ENCODE measurements at regions not wholly inside any gene's neighbourhood (a gene's known extent, or its start where the extent isn't known, plus 50 kb on each side); places are given as distances from the start of the nearest gene placed in this dataset.
"Not testable (repeated sequence)": the region's sequence is repeated elsewhere in the genome, so short reads cannot be mapped to it uniquely, and the experiment has no call there.

DNA sequence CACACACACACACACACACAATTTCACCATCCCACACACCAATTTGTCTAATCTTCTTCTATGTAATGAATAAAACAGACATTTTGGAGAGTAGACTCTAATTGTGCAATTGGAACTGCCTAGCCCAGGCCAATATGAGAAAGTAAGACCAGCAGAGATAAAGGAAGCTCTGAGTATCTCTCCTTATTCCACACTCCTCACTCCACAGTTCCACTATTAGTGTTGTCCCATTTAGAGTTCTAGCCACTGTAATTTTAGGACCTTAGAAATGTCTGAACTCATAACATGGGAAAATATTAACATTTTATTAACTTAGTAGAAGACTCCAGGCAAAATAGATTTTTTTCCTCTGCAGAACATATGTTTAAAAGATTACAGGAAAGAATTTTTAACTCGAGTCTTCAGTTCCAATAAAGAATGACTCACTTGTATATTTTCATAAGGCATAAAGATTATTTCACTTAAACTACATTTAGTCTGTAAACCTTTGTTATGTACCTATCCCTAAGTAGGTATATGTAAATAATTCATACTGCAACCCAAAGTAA lies 297.6 kb upstream of the INTU start:
- H3K4me3 ChIP-seq (ENCODE audit: low read length), result no peak overlapping the region
- no peak overlapping the region for H2AFZ ChIP-seq (ENCODE audit: low read depth, low read length)
- peaks cover 8% of the 10 kb centered on the region for H3K4me1 ChIP-seq (ENCODE audit: insufficient read depth, low read length)
- no peaks in the 10 kb centered on the region for H3K27me3 ChIP-seq (ENCODE audit: insufficient read depth, low read length)
- H3K36me3 ChIP-seq (ENCODE audit: insufficient read depth, low read length), result no peaks in the 10 kb centered on the region
- no peaks in the 10 kb centered on the region for H3K9me3 ChIP-seq (ENCODE audit: low read length)

DNA sequence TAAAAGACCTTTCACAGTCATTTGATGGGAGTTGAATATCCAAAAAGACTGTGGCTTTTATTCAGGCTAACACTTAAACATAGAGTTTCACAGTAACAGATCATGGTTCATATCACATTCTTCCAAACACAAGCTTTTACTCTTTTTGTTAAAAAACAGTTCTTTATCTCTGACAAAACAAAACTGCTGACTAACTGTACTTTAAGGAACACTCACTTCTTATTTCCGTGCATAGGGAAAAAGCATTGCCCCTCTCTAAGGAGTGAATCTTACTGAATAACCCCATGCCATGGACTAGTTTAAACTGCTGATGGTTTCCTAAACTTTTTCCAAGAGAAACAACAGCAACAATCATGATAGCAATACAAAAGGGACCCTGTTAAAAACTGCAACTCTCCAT lies 297.0 kb upstream of the INTU start:
- peaks cover 8% of the 10 kb centered on the region for H3K4me1 ChIP-seq (ENCODE audit: insufficient read depth, low read length)
- no peaks in the 10 kb centered on the region for H3K36me3 ChIP-seq (ENCODE audit: insufficient read depth, low read length)
- no peak overlapping the region for H2AFZ ChIP-seq (ENCODE audit: low read depth, low read length)
- no peaks in the 10 kb centered on the region for H3K27me3 ChIP-seq (ENCODE audit: insufficient read depth, low read length)
- no peaks in the 10 kb centered on the region for H3K9me3 ChIP-seq (ENCODE audit: low read length)
- no peak overlapping the region for H3K4me3 ChIP-seq (ENCODE audit: low read length)

DNA sequence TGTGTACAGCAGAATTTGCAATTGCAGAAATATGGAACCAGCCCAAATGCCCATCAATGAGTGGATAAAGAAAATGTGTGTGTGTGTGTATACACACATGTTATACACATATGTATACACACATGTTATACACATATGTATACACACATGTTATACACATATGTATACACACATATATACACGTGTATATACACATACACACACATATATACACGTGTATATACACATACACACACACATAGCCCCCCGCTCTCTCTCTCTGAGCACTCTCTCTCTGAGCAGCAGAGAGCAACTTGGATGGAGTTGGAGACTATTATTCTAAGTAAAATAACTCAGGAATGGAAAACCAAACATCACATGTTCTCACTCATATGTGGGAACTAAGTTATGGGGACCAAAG lies 289.6 kb upstream of the INTU start:
- H3K36me3 ChIP-seq (ENCODE audit: insufficient read depth, low read length); H3K9me3 ChIP-seq (ENCODE audit: low read length); H3K4me1 ChIP-seq (ENCODE audit: insufficient read depth, low read length); H3K27me3 ChIP-seq (ENCODE audit: insufficient read depth, low read length); H3K4me3 ChIP-seq (ENCODE audit: low read length); H2AFZ ChIP-seq (ENCODE audit: low read depth, low read length): not testable (repeated sequence)

DNA sequence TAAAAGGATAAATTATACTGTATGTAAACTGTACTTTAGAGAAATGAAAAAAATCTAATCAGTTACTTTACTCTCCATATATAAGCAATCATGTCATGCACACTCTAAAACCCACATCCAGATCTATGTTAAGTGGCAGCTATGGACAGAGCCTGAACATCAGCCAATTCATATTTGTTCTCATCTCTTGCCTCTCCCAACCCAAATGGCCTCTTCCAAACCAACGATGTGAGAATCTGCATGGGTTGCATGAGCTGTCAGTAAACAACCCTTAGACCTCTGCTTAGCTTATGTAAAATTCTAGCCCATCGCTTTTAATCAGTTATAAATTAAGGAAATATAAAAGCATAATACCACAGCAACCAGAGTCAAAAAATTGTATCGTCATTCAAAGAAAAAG lies 288.7 kb upstream of the INTU start:
- H3K4me3 ChIP-seq (ENCODE audit: low read length), result no peak overlapping the region
- H3K36me3 ChIP-seq (ENCODE audit: insufficient read depth, low read length), result no peaks in the 10 kb centered on the region
- H3K4me1 ChIP-seq (ENCODE audit: insufficient read depth, low read length), result no peaks in the 10 kb centered on the region
- H3K27me3 ChIP-seq (ENCODE audit: insufficient read depth, low read length), result no peaks in the 10 kb centered on the region
- H3K9me3 ChIP-seq (ENCODE audit: low read length), result no peaks in the 10 kb centered on the region
- no peak overlapping the region for H2AFZ ChIP-seq (ENCODE audit: low read depth, low read length)

DNA sequence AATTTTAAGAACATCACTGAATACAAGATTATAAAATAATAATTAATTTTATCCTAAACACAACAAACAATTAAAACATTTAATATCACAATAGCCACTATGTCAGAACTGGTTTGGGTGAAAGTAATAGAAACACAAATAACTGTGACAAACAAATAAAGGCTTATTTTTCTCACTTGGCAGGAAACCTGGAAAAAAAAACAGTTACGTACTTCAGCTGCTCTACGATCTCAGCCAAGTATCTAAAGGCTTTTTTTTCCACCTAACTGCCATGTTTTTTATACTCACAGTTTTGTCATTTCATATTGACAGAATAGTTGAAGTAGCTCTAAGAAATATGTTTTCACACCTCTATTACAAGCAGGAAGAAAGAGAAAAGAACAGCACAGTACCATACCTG lies 284.8 kb upstream of the INTU start:
- no peaks in the 10 kb centered on the region for H3K4me1 ChIP-seq (ENCODE audit: insufficient read depth, low read length)
- H2AFZ ChIP-seq (ENCODE audit: low read depth, low read length), result no peak overlapping the region
- H3K36me3 ChIP-seq (ENCODE audit: insufficient read depth, low read length), result no peaks in the 10 kb centered on the region
- H3K9me3 ChIP-seq (ENCODE audit: low read length), result no peaks in the 10 kb centered on the region
- no peak overlapping the region for H3K4me3 ChIP-seq (ENCODE audit: low read length)
- H3K27me3 ChIP-seq (ENCODE audit: insufficient read depth, low read length), result no peaks in the 10 kb centered on the region

DNA sequence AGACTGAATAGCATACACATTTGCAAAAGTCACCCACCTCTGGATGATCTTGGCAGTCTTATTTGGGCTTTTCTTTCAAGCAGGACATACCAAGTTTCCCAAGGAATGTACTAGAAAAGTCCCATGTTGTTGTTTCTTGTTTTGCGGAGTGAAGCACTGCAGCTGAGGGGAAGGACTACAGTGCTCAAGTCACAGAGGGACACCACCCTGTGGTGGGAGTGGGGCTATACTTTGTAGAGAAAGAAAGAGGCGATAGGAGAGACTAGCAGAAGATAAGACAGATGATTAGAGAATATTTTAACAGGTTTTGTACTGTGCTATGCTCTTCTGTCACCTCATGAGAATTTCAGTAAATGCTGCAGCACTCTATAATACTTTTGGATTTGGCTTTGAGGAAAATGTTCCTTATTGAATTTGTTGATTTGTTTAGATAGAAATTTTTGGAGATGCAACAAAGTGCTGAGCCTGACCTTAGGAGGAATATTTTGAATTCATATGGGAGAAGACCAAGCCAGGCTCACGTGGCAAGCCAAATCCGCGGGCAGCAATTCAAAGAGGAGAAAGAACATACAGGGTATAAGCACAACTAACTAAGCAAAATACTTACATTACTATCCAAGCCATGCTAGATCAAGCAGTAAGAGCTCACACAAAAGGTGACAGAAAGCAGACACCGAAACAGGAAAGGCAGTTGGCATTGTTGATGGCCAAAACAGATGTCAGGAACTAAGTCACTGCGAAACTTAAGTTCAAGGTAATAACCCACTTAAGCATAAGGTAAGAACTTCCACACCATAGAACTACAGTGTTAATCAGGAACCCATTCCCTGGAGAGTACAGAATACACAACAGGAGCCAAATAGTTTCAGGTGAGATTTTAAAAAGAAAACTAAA lies 280.3 kb upstream of the INTU start:
- Histone ChIP-seq H3K27me3 (ENCODE audit: insufficient read depth, low read length) (no peaks in the 10 kb centered on the region), H3K36me3 (ENCODE audit: insufficient read depth, low read length) (no peaks in the 10 kb centered on the region), H3K4me1 (ENCODE audit: insufficient read depth, low read length) (no peaks in the 10 kb centered on the region), H3K9me3 (ENCODE audit: low read length) (no peaks in the 10 kb centered on the region), H2AFZ (ENCODE audit: low read depth, low read length) (no peak overlapping the region), H3K4me3 (ENCODE audit: low read length) (no peak overlapping the region)

DNA sequence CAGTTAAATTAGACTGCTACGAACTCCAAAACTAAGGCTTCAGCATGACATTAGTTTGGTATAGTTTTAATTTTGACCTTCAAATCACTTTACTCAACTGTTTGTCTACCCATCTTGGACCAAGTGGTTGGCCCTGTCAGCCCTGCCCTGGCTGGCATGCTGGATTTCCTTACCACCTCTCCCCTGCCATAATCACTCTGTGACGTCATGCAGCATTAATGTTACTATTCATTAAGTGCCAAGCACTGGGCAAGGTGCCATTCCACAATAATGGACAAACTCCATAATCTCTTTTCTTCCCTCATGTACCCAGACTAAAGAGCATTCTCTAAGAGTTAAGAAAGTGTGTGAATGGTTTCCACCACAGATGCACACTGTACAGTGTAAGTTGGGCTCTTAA lies 277.0 kb upstream of the INTU start:
- Histone ChIP-seq H3K9me3 (ENCODE audit: low read length) (no peaks in the 10 kb centered on the region), H3K27me3 (ENCODE audit: insufficient read depth, low read length) (no peaks in the 10 kb centered on the region), H3K4me3 (ENCODE audit: low read length) (no peak overlapping the region)

DNA sequence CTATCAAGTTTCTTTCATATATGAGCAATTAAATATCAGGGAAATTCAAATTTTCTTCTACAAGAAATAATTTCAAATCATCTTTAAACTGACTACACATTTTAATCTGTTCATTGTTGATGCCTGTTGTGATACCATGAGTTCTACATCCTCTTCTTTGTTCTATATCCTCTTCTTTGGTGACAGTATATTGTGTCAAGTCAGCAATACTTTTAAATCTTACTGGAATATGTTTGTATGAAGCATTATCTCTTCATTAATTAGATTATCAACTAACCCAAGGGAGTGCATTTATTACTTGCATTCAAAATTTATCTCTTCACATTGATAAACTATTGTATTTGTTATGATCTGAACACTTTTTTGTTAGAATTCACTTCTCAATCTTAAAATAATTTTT lies 275.0 kb upstream of the INTU start:
- Histone ChIP-seq H2AFZ (ENCODE audit: low read depth, low read length) (no peak overlapping the region), H3K4me3 (ENCODE audit: low read length) (no peak overlapping the region), H3K36me3 (ENCODE audit: insufficient read depth, low read length) (no peaks in the 10 kb centered on the region), H3K9me3 (ENCODE audit: low read length) (no peaks in the 10 kb centered on the region), H3K4me1 (ENCODE audit: insufficient read depth, low read length) (no peaks in the 10 kb centered on the region), H3K27me3 (ENCODE audit: insufficient read depth, low read length) (no peaks in the 10 kb centered on the region)

More for the DNA sequence above, 277.0 kb upstream of the INTU start:
- no peaks in the 10 kb centered on the region for H3K36me3 ChIP-seq (ENCODE audit: insufficient read depth, low read length)
- no peak overlapping the region for H2AFZ ChIP-seq (ENCODE audit: low read depth, low read length)
- no peaks in the 10 kb centered on the region for H3K4me1 ChIP-seq (ENCODE audit: insufficient read depth, low read length)

DNA sequence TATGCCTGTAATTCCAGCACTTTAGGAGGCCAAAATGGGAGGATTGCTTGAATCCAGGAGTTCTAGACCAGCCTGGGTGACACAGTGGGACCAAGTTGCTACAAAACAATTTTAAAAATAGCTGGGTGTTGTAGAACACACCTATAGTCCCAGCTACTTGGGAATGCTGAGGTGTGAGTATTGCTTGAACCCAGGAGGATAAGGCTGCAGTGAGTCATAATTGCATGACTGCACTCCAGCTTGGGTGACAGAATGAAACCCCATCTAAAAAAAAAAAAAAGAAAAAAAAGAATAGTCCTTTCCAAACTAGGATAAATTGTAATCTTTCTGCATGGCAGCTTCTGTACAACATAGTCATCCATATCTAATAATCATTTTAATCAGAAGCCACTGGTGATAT lies 270.1 kb upstream of the INTU start:
- H3K4me3 ChIP-seq (ENCODE audit: low read length), result no peak overlapping the region
- no peaks in the 10 kb centered on the region for H3K27me3 ChIP-seq (ENCODE audit: insufficient read depth, low read length)
- H2AFZ ChIP-seq (ENCODE audit: low read depth, low read length), result no peak overlapping the region
- H3K4me1 ChIP-seq (ENCODE audit: insufficient read depth, low read length), result no peaks in the 10 kb centered on the region
- H3K36me3 ChIP-seq (ENCODE audit: insufficient read depth, low read length), result no peaks in the 10 kb centered on the region
- H3K9me3 ChIP-seq (ENCODE audit: low read length), result no peaks in the 10 kb centered on the region

DNA sequence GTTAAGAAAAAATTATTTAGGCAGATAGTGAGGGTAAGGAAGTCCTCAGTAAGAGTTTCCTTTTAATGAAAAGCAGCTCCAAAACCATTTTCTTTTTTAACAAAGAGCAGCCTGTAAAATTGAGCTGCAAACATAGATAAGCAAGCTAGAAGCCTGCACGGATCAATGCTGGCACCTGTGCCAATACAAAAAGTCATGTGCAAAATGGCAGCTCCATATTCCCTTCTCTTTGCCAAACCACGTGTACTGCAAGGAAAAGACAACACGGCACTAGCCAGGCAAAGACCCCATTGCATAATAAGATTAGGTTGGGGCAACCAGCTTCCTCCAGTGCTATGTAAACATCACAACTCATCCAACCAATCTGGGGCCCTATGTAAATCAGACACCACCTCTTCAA lies 268.4 kb upstream of the INTU start:
- Histone ChIP-seq H3K27me3 (ENCODE audit: insufficient read depth, low read length) (no peaks in the 10 kb centered on the region), H2AFZ (ENCODE audit: low read depth, low read length) (no peak overlapping the region), H3K36me3 (ENCODE audit: insufficient read depth, low read length) (no peaks in the 10 kb centered on the region), H3K4me1 (ENCODE audit: insufficient read depth, low read length) (no peaks in the 10 kb centered on the region), H3K9me3 (ENCODE audit: low read length) (no peaks in the 10 kb centered on the region), H3K4me3 (ENCODE audit: low read length) (no peak overlapping the region)

DNA sequence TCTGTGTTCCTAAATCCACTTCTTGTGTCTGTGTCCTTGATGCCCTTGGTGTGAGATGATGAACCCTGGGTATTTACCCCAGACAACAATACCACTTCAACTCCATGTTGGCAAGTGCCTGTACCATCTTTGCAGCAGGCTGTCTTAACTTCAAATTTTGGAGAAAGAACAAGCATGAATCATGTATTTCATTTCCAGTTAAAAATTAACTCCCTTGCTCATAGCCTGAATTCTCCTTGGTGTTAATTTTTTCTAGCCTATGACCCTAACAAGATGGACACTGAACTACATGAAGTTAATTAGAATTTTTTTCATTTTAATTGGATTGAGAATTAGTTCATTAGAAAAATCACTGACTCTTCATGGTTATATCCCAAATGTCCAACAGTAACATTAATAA lies 267.8 kb upstream of the INTU start:
- Histone ChIP-seq H3K4me1 (ENCODE audit: insufficient read depth, low read length) (no peaks in the 10 kb centered on the region), H3K4me3 (ENCODE audit: low read length) (no peak overlapping the region), H3K9me3 (ENCODE audit: low read length) (no peaks in the 10 kb centered on the region), H2AFZ (ENCODE audit: low read depth, low read length) (no peak overlapping the region), H3K36me3 (ENCODE audit: insufficient read depth, low read length) (no peaks in the 10 kb centered on the region), H3K27me3 (ENCODE audit: insufficient read depth, low read length) (no peaks in the 10 kb centered on the region)

DNA sequence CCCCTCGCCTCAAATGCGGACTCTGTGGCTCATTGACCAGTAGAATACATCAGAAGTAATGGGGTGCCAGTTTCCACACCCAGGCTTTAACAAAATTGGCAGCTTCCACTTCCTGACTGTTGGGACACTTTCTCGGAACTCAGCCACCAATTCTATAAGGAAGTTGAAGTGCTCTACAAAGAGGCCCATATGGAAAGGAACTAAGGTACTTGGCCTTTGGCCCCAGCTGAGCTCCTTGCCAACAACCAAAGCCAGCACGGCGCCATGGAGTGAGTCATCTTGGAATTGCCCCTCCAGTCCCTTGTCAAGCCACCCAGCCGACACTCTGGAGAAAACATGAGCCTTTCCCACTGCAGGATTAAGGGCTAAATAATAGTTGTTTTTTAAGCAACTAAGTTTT lies 262.2 kb upstream of the INTU start:
- no peaks in the 10 kb centered on the region for H3K36me3 ChIP-seq (ENCODE audit: insufficient read depth, low read length)
- H3K4me3 ChIP-seq (ENCODE audit: low read length), result no peak overlapping the region
- H3K4me1 ChIP-seq (ENCODE audit: insufficient read depth, low read length), result no peaks in the 10 kb centered on the region
- H2AFZ ChIP-seq (ENCODE audit: low read depth, low read length), result no peak overlapping the region
- no peaks in the 10 kb centered on the region for H3K9me3 ChIP-seq (ENCODE audit: low read length)
- no peaks in the 10 kb centered on the region for H3K27me3 ChIP-seq (ENCODE audit: insufficient read depth, low read length)

DNA sequence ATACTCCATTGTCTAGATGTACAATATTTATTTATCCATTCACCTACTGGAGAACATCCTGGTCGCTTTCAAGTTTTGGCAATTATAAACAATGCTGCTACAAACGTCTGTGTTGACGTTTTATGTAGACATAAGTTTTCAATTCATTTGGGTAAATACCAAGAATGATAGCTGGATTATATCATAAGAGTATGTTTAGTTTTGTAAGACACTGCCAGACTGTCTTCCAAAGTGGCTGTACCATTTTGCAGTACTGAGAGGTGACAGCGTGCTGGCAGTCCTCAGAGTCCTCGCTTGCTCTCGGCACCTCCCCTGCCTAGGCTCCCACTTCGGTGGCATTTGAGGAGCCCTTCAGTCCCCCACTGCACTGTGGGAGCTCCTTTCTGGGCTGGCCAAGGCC lies 253.3 kb upstream of the INTU start:
- no peaks in the 10 kb centered on the region for H3K9me3 ChIP-seq (ENCODE audit: low read length)
- no peak overlapping the region for H2AFZ ChIP-seq (ENCODE audit: low read depth, low read length)
- H3K4me1 ChIP-seq (ENCODE audit: insufficient read depth, low read length), result no peaks in the 10 kb centered on the region
- no peak overlapping the region for H3K4me3 ChIP-seq (ENCODE audit: low read length)
- no peaks in the 10 kb centered on the region for H3K36me3 ChIP-seq (ENCODE audit: insufficient read depth, low read length)
- H3K27me3 ChIP-seq (ENCODE audit: insufficient read depth, low read length), result no peaks in the 10 kb centered on the region

DNA sequence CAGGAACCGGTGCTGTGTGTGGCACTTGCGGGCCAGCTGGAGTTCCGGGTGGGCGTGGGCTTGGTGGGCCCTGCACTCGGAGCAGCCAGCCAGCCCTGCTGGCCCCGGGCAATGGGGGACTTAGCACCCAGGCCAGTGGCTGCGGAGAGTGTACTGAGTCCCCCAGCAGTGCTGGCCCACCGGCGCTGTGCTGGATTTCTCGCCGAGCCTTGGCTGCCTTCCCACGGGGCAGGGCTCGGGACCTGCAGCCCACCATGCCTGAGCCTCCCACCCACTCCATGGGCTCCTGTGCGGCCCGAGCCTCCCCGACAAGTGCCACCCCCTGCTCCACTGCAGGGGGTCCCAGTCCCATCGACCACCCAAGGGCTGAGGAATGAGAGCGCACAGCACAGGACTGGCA lies 252.8 kb upstream of the INTU start:
- H2AFZ ChIP-seq (ENCODE audit: low read depth, low read length); H3K9me3 ChIP-seq (ENCODE audit: low read length); H3K27me3 ChIP-seq (ENCODE audit: insufficient read depth, low read length); H3K4me1 ChIP-seq (ENCODE audit: insufficient read depth, low read length); H3K4me3 ChIP-seq (ENCODE audit: low read length); H3K36me3 ChIP-seq (ENCODE audit: insufficient read depth, low read length): not testable (repeated sequence)

Measured in neuron (in vitro differentiated cells).